GM21360 (cell line): ENCODE measurements at regions not wholly inside any gene's neighbourhood (a gene's known extent, or its start where the extent isn't known, plus 50 kb on each side); places are given as distances from the start of the nearest gene placed in this dataset.
"Not testable (repeated sequence)": the region's sequence is repeated elsewhere in the genome, so short reads cannot be mapped to it uniquely, and the experiment has no call there.

ENCODE experiments used
- ATAC-seq: cut with Tn5 transposase; IDR thresholded peaks from one replicate; pipeline ENCODE4 v1.9.1; 2021; ENCODE audit warnings: mild to moderate bottlenecking, moderate library complexity; ENCODE audit not compliant: unreplicated experiment

DNA sequence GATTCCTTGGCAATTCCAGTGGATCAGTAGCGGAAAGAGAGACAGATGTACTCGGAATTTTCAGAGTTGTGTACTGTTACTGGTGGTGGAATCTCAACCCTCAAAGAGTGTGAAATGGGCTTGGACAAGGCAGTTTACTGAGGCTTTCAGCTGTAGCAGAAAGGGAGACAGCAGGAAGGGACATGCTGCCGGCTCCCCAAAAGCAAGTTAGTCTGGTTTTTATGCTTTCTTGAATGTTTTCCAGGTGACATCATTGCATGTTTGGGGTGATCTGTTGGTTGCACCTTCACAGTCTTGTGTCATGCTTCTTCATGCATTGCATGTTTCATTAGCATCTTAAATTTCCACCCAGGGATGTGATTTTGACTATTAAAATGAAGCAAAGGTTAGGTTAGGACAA, 1282.2 kb downstream of the ADGRL3 start:
- ATAC-seq: no peak

DNA sequence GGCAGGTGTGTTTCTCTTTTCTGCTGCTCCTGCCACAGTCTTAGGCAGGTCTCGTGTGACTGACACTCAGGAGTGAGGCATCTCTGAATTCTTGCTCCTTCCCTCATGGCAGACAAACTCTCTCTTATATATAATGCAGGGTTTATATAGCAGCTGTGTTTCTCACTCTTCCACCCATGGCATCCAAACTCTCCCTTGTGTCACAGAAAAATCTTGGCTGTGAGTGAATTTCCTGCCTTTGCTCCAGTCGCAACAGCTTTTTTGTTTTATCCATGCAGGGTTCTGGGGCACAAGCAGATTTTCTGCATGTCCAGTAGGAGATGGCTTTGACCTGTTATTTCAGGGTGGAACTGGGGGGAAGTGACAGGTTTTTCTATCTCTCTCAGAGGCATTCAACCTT, 1275.5 kb downstream of the ADGRL3 start:
- no peak for ATAC-seq

DNA sequence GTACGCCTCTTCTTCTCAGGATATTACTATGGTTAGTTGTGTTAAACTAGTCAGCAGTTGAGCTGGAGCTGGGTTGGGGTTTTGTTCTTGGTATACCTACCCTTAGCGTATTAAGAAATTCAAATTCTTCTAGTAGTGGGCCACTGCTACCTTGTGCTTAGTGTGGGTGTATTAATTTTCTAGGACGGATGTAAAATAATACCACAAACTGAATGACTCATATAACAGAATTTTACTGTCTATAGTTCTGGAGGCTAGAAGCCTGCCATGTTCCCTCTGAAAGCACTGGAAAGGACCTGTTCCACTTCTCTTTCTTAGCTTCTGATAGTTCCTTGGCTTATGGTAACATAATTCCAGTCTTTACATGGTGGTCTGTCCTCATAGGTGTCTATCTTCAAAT, 1274.7 kb downstream of the ADGRL3 start:
- no peak for ATAC-seq

DNA sequence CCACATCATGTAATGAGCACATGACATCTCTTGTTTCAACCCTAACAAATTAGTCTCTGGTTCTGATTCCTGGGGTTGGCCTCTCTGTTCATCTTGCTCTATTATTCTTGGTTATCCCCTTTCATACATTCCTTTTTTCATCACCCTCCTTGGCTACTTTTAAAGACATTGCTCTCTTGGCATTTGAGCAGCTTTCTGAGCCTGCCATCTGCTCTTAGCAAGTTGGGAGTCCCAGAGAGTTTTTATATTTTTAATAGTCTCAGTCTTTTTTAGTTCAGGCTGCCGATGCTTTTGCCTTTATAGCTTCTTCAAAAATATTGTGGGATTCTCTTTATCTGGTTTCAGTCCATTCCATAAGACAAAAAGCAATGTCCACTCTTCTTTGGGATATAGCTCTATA, 1270.9 kb downstream of the ADGRL3 start:
- ATAC-seq: no peak

DNA sequence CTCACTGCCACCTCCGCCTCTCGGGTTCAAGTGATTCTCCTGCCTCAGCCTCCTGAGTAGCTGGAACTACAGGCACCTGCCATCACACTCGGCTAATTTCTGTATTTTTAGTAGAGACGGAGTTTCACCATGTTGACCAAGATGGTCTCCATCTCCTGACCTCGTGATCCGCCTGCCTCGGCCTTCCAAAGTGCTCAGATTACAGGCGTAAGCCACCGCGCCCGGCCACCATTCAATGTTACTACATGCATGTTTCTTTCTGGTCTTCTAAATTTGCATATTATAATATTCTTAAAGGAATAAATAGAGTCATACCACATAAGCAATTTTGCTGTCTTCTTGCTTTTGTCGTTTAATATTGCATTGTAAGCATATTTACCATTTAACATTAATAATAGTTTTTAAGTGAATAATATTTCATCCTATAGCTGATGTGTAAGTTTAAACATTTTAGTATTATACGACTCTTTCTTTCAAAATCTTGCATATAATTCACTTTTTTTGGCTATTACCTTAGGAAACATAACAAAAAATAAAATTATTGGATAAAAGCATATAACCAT, 1270.4 kb downstream of the ADGRL3 start:
- no peak for ATAC-seq

DNA sequence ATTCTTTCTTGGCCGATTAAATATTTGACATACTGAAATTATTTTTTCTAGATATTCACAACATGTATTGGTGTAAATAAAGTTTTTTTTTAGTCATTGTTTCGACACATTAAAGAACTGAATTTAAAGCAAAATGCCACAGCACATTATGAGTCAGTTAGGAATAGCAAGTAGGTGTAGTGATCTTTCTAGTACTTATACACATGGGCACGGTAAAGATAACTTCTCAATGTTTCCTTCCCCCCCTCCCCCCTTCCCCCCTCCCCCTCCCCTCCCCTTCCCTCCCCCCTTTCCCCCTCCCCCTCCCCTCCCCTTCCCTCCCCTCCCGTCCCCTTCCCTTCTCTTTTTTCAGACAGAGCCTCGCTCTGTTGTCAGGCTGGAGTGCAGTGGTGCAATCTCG, 1269.9 kb downstream of the ADGRL3 start:
- ATAC-seq: no peak

DNA sequence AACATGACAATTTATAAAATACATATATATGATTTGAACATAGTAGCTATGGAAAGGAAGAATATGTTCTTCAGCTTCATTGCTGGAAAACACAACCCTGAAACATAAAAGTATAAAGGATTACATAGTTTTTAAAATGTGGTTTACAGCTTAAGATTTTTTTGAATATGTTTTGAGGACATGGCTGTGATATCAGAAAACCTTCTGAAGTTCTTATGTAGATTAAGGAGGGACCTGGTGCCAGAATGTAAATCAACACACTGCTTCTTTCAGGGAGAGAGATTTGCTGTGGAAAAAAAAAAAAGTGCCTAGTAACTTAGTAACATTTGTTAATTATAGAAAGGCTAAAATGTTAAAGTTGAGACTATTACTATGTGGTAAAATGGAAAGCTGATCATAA, 1261.8 kb downstream of the ADGRL3 start:
- ATAC-seq: no peak

DNA sequence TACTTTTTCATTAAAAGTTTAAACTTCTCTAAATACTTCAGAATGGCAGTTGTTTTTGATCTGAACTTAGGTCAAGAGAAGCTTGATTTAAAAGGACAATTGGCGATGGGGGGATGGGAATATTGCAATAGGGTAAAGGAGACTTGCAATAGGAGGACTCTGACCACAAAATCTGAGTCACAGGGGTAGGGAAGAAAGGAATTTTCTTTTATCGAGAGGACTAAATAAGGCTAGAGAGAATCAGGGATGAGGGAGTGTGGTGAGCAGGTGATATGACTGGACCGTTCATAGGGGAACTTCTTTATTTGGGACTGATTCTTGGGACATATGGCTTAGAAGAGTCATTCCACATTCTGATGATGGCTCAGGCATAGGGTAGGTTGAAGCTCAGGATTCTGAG, 1260.2 kb downstream of the ADGRL3 start:
- no peak for ATAC-seq

DNA sequence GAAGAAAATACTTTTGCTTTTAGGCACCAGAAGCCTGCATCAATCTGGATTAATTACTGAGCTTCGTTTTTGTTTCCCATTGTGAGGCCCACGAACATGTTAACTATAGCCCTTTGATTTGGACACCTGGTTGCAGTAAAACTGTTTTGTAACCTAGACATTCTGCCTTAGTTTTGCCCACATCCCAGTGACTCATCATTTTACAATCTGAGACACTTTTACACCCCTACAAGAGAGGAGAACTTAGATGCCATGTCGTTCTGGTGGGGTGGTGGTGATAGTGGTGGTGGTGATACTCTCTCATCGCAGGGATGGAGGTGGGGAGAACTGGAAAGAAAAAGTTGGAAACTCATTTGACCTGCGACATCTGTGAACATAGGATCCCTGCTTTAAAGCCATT, 1257.2 kb downstream of the ADGRL3 start:
- no peak for ATAC-seq

DNA sequence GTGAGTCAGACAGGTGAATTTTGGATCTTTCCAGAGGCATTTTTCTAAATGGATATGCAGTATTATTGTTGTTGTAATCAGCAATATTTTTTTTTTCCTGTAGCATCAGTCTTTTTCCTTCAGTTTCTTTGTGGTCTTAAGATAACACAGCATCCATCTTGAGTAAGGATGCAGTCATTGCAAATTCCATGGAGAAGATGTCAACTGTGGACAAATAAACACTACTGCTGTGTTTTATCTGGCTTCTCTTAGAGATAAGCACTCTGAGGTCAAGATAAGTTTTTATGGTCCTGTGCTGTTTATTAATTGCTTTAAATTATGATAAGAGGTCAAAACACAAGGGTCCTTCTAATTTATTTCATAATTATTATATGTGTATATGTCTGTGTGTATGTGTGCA, 1255.7 kb downstream of the ADGRL3 start:
- ATAC-seq: no peak

DNA sequence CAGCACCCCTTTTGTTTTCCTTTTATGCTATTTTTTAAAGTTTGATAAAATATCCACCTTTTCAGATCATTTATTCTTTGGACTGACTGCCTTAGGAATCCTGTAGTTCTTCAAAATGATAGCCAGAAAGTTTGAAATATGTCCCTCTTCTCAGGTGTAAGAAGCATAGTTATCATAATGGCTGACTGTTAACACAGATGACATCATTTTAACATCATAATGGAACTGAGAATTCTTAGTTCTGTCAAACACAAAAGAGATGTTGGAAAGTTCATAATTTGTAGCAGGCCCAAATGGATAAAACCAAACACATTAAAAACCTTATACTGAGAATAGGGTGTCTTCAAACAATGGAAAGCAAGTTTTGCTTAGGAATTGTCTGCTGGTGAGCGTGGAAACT, 1254.4 kb downstream of the ADGRL3 start:
- no peak for ATAC-seq

DNA sequence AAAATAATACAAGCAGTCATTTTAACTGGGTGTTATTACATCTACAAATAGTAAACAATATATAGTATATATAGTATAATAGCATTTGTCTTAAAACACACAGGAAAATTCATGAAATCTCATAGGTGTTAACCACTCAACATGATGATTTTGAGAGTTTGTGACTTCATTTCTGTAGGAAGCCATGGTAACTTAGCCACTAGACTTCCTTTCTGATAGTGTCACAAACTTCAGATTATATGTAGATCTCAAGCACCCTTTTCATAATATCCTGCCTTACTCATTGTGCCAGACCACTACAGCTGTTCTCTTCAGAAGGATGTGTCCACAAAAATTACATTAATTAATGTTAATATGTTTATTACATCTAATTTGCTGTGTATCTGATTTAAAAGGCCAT, 1250.6 kb downstream of the ADGRL3 start:
- ATAC-seq: no peak

DNA sequence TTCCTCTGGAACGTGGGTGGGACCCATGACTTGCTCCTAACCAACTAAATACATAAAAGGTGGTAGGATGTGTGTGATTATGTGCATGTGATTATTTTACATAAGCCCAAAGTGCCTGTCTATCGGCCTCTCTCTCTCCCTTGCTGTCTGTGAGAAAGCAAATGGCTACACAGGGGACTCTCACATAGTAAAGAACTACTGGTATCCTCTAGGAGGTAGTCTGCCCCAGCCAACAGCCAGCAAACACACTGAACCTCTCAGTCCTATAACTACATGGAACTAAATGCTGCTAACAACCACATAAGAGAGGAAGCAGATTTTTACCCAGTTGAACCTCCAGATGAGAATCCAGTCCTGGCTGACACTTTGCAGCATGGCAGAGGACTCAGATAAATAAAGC, 1249.4 kb downstream of the ADGRL3 start:
- ATAC-seq: no peak

DNA sequence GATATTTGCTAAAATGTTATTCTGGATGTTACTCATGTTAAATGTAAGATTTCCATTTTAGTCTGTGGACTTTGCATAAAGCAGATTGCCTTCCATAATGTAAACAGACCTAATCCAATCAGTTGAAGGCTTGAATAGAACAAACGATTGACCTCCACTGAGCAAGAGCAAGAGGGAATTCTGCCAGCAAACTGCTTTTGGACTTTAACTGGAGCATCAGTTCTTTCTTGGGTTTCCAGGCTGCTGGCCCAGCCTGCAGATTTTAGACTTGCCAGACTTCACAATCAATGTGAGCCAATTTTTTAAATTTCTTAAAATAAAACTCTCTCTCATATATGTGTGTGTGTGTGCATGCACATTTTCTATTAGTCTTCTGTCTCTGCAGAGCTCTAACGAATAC, 1248.8 kb downstream of the ADGRL3 start:
- ATAC-seq: no peak

DNA sequence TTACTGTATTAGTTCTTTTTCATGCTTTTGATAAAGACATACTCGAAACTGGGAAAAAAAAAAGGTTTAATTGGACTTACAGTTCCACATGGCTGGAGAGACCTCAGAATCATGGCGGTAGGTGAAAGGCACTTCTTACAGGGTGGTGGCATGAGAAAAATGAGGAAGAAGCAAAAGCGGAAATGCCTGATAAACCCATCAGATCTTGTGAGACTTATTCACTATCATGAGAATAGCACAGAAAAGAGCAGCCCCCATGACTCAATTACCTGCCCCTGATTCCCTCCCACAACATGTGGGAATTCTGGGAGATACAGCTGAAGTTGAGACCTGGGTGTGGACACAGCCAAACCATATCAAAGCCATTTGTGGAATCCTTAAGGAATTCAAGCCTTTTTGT, 1238.9 kb downstream of the ADGRL3 start:
- ATAC-seq: no peak

DNA sequence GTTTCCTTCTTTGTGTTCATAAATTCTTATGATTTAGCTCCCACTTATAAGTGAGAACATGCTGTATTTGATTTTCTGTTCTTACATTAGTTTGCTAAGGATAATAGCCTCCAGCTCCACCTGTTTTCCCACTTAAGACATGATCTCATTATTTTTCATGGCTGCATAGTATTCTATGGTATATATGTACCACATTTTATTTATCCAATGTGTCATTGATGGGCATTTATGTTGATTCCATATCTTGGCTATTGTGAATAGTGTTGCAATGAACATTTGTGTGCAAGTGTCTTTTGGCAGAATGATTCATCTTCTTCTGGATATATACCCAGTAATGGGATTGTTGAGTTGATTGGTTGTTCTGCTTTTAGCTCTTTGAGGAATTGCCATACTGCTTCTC, 1234.8 kb downstream of the ADGRL3 start:
- ATAC-seq: no peak

DNA sequence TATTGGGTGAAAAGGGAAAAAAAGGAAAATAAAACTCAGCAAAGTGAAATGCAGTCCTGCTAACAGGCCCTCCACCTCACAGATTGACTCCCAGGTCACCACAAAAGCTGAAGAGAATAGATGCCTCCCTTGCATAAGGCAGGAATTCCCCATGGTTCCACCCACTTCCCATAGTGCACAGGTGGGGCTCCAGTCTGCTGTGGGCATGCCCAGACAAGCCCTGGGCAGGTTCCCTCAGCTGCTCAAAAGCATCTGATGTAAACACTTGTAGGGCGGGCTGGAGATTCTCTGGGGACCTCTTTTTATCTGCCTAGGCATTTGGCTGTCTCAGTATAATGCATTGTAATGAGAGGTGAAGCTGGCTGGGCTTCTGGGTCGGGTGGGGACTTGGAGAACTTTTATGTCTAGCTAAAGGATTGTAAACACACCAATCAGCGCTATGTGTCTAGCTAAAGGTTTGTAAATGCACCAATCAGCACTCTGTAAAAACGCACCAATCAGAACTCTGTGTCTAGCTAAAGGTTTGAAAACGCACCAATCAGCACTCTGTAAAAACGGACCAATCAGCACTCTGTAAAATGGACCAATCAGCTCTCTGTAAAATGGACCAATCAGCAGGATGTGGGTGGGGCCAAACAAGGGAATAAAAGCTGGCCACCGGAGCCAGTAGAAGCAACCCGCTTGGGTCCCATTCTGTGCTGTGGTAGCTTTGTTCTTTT, 1231.5 kb downstream of the ADGRL3 start:
- not testable (repeated sequence) for ATAC-seq

DNA sequence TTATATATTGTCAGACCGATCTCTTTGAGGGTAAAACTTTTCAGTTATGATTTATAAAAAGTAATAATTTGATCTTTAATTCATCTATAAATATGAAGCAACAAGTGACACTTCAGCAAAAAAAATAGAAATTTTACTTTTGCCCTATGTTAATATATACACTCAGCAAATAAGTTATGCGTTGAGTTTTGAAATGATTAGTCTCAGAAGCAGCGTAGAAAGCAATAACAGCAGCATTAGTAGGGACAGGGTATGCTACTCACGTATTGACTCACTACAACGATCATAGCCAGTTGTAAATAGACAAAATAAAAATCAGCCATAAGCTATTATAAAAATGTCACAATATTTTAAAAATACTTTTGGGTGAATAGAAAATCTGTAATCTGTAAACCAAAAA, 1229.2 kb downstream of the ADGRL3 start:
- ATAC-seq: no peak

DNA sequence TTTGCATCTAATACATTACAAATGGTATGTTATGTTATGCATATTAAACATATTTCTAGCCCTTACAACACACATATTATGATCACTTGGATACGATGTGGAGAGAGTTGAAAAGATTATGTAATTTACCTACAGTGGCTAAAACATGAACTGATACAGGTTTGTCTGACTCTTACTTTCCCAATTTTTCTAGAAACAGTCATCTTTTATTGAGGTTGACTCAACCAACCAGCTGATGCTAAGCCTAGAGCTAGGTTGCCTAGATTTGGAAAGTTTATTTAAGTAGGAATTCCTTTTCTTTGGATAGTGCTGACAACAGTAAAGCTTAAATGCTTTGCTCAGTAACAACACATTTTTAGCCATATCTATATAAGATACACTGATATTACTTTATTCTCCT, 1215.1 kb downstream of the ADGRL3 start:
- no peak for ATAC-seq

DNA sequence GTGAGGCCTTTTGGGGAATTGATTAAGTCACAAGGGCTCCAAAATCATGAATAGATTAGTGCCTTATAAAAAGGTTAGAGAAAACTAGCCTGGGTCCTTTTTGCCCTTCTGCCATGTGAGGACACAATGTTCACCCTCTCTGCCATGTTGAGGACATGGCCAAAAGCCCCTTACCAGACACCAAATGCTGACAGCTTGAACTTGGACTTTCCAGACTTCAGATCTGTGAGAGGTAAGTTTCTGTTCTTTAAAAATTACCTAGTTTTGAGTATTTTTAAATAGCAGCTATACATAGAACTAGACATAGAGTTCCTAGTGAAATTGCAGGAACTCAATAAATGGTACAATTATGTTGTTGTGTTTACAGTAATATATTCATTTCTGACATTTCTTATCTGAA, 1214.4 kb downstream of the ADGRL3 start:
- ATAC-seq: no peak

DNA sequence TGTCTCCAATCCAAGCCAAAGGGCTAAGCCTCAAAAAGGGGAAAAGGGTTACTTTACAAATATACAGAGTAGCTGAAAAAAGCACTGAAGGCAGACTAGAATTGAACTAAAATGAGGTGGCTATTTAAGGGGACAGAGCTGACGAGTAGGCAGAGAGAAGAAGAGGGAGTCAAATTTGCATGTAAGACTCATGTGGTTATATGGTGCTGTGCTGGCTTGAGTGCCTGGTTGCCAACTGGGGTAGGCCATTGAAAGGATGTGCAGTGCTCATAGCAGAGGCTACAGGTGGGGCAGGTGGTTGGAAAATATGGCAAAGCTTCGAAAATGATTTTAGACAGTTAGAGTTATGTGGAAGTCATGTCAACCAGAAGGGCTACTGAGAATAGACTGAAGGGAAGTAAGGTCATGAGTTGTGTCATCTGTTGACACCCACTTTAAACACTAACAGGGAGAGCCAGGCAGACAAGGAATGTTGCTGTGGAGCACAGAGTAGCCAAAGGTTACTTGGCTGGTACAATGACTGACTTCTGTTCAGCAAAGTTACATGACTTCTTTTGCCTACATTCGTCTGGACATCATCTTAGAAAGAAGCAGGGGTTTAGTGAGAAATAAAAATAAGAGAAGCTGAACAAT, 1210.4 kb downstream of the ADGRL3 start:
- no peak for ATAC-seq

DNA sequence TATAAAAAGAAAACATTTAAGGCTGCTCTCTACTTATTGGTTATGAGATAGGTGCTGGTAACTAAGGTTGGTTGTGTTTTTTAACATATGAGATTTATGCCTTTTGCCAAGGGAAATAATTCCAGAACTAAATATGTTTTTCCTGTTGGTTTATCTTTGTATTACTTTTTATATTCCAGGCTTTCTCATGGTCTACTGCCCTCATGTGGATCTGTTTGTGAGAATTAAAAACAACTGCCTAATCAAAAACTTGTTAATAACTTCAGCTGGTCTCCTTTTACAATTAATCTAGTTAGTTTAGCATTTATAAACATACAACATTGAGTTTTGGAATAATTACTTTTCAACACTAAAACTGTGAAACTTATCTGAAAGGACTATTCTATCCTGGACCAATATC, 1208.3 kb downstream of the ADGRL3 start:
- no peak for ATAC-seq

DNA sequence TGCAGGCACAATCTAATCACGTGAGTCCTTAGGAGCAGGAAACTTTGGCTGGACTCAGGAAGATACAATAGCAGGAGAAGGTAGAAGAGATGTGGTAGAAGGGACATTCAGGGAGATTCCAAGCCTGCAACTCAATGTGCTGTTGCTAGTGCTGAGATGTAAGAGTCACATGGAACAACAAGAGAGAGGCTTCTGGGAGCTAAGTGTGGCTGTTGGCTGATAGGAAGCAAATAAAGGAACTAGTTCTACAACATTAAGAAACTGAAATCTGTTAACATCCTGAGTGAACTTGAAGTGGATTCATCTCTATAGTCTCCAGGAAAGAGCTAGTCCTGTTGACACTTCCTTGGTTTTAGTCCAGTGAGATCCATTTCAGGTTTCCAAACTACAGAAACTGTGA, 1207.4 kb downstream of the ADGRL3 start:
- no peak for ATAC-seq
